GM19452 (cell line): ENCODE measurements at regions not wholly inside any gene's neighbourhood (a gene's known extent, or its start where the extent isn't known, plus 50 kb on each side); places are given as distances from the start of the nearest gene placed in this dataset.

Experiments used
- ATAC-seq: cut with Tn5 transposase; IDR thresholded peaks from one replicate; pipeline ENCODE4 v1.9.1; 2021; ENCODE audit not compliant: unreplicated experiment

DNA sequence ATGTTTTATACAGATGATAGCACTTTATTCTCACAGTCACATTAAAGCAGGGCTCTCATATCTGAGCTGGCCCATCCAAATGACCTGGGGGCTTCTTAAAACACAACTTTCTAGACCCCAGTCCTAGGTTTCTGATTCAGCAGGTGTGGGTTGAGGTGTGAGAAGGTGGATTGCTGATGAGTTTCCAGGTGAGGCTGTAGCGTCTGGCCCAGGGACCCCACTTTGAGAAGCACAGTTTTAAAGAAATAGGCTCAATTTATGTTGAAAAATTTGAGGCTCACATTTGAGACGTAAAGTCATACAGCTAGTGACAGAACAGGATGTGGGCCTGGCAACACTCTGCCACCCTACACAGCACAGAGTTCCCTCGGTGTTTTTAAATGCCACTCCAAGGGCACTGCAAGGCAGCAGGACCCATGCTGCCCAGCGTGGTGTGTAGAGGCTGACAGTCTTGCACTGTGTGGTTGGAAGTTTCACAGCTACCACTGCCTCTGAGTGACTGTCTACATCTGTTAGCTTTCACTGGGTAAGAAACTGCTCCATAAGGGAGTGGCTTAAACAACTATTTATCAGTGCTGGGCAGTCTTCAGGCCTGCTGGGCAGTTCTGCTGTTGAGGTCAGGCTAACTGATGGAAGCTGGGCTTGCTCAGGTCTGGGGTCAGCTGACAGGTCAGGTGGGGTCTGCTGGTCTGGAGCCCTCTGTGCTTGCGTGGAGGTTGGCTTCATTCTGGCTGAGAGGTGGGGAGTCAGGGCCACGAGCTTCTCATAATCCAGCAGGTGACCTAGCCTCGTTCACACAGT is 319.7 kb downstream of the CXCL12 start:
- no peak for ATAC-seq

- no peak for ATAC-seq
Measured at GRCh38 chr10:44064317-44064716, 320.6 kb downstream of the CXCL12 start.

- no peak for ATAC-seq
Measured at GRCh38 chr10:44063686-44064085, 321.2 kb downstream of the CXCL12 start.

DNA sequence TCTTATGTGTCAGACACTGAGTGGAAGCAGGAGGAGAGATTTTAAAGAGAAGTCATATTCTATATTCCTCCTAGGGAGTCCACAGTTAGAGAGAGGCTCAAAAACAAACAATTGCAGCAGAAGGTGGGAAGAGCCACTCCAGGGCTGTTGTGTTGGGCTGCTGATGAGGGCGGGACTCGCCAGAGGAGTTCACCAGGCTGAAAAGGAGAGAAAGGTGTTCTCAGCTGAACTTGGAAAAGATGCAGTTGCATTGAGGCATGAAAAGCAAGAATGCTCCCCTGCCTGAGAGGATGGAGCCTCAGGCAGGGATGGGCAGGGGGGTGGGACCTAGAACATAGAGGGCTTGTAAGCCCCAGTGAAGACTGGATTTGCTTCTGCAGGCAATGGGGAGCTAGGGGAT is 324.2 kb downstream of the CXCL12 start:
- no peak for ATAC-seq

DNA sequence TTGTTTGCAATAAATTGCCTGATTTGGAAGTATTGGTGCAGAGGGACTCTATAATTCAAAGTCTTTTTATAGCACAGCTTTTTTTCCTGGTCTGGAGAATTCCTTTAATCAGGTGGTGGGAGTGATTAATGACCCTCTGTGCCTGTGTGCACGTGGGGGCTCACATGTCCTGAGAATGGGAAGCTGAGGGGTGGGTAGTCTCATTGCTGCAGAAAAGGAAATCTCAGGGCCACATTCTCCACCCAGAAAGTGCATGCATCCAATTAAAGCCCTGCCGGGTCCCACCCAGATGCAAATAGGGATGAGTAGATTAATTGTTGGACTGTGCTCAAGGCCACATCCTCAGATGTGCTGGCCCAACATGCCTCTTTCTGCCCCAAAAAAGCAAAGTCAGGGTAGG is 324.7 kb downstream of the CXCL12 start:
- no peak for ATAC-seq

- ATAC-seq = no peak
Measured at GRCh38 chr10:44058259-44058658, 326.6 kb downstream of the CXCL12 start.

DNA sequence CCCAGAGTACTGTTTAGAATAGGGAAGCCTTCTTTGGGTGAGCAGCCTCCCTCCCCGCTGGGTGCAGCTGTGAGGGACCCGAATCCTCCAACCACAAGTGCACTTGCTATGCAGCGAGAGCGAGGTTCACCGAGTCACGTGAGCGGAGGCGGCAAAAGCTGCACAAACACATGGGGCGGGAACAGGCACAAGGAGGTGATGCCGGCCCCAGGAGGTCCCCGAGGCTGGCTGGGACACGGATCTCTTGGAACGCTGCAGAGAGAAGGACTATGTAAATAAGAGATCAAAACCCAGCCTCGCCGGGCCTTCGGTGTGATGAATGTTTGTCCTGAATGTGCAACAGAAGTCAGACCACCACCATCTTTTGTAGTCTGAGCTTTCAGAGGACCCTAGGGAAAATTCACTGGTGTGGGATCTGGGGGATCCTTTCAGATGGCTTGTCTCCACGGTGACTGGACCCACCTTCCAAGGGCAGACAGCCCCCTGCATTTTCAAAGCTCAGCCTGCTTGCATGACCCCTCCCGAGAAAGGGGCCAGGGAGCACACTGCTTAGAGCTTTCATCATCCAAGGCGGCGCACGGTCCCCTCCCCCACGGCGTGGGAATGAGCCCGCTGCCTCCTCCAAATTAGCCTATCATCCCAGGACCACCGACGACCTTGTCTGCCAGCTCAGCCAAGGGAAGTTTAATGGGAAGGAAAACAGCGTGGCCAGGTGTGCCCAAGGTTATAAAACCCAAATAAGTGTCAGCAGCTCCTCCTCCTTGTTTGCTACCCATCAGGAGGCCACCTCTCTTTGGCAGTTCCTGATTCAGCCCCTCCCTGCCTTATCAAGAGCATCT is 327.7 kb downstream of the CXCL12 start:
- ATAC-seq = no peak

DNA sequence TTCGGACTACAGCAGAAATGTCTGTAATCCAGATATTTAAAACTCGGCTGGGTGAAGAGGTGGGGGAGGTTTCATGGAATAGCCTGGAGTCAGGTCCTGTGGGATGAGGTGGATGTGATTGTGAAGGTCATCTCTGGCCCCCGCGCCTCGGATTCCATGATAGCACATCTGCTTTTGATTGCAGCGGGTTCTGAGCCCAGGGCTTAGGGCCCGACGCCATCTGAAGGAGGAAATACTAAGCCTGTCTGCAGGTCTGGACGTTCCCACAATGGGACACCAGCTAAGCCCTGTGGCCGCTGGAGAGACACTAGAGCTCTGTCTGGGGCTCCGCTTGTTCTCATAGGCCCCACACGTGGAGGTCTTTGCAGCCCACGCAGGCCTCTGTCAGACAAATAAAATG is 328.7 kb downstream of the CXCL12 start:
- no peak for ATAC-seq

DNA sequence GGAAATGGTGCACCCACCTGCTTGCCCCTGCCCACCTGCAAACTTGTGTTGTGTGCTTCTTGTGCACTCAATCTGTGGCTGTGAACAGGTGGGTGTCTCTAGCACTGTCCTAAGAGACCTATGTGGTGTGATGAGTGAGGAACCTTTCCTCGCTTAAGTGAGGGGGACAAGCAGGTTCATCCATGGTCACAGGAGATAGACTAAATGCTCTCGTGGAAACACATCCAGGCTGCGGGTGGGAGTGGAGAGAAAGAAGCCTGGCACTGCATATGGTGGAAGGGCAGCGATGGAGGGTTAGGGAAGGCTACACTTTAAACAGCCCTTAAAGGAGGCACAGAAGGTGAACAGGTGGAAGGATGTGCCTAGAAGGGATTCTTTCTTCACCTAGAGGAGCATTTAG is 330.9 kb downstream of the CXCL12 start:
- no peak for ATAC-seq

DNA sequence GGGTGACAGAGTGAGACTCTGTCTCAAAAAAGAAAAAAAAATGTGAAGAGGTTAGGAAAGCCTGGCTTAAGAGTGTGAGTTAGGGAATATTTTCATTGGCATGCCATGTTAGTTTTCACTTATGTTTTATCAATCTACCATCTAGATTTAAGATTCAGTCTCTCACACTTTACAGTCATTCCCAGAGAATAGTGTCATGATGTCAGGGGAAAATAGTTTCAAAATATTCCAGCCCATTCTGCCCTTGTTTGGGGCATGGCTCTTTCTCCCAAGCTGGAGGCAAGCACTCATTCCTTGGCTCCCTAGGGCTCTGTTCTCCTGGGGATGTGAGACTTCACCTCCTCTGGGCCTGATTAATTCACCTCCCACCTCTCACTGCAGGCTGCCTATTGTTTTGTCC is 331.5 kb downstream of the CXCL12 start:
- ATAC-seq = no peak

- no peak for ATAC-seq
Measured at GRCh38 chr10:44051584-44052385, 333.1 kb downstream of the CXCL12 start.

GRCh38 chr10:44051091-44051490 is 333.8 kb downstream of the CXCL12 start:
- ATAC-seq = no peak

GRCh38 chr10:44049301-44050015 is 335.4 kb downstream of the CXCL12 start:
- ATAC-seq = no peak

DNA sequence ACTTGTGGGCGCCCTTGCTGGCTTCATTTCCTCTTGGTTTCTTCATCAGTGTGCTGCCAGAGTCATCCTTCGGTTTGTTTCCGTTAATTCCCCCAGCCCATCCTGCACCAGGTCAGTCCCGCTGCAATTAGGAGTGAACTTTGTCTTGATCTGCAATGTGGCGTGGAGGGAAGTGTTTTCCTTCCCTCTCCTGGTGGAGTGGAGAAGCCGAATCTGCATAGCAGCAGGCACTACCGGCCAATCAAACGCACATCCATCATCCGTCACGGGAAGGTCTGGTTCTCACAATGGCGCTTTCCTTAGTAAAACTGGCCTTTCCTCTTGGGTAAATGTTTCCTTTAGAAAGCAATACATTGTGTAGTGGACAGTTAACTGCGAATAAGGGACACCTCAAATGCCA is 337.5 kb downstream of the CXCL12 start:
- ATAC-seq = no peak

GRCh38 chr10:44046605-44047004 is 338.3 kb downstream of the CXCL12 start:
- no peak for ATAC-seq

- no peak for ATAC-seq
Measured at GRCh38 chr10:44045020-44045419, 339.9 kb downstream of the CXCL12 start.

DNA sequence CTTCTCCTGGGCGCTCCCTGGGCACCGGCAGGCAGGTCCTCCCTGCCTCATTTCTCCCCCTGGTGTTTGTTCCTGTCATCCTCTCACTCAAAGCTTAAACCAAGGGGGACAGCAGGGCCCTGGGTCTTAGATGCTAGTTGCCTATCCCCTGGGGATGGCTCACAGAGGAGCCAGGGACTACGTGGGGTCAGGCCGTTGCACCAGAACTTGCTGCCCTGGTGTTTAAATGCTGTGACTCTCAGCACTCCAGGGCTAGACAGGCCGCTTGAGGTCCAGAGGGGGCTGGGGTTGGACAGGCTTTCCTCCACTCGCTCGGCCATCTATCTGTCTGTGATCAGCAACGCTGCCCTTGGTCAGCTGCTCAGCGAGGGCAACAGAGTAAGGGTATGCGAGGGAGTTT is 340.3 kb downstream of the CXCL12 start:
- ATAC-seq = no peak

- ATAC-seq = no peak
Measured at GRCh38 chr10:44043646-44044375, 341.1 kb downstream of the CXCL12 start.

GRCh38 chr10:44042926-44043602 is 341.8 kb downstream of the CXCL12 start:
- ATAC-seq = no peak
